GM21515 (cell line): ENCODE measurements at regions not wholly inside any gene's neighbourhood (a gene's known extent, or its start where the extent isn't known, plus 50 kb on each side); places are given as distances from the start of the nearest gene placed in this dataset.

ENCODE experiments used
- ATAC-seq: cut with Tn5 transposase; IDR thresholded peaks from one replicate; pipeline ENCODE4 v1.9.1; 2021; ENCODE audit not compliant: unreplicated experiment

GRCh38 chr3:110767838-110768237, 303.8 kb upstream of the NECTIN3 start:
- peak; percentile 83 for ATAC-seq

- no peak for ATAC-seq
These were observed 298.1 kb upstream of the NECTIN3 start for GRCh38 chr3:110773413-110773954.

- ATAC-seq: no peak
These were observed 296.9 kb upstream of the NECTIN3 start for GRCh38 chr3:110774496-110775265.

- no peak for ATAC-seq
These were observed 292.0 kb upstream of the NECTIN3 start for GRCh38 chr3:110779581-110779980.

GRCh38 chr3:110783541-110783940, 288.1 kb upstream of the NECTIN3 start:
- ATAC-seq: no peak

GRCh38 chr3:110788794-110789193, 282.8 kb upstream of the NECTIN3 start:
- no peak for ATAC-seq

GRCh38 chr3:110789315-110789714, 282.3 kb upstream of the NECTIN3 start:
- no peak for ATAC-seq

- no peak for ATAC-seq
These were observed 281.0 kb upstream of the NECTIN3 start for GRCh38 chr3:110790631-110791030.

GRCh38 chr3:110791995-110792686, 279.5 kb upstream of the NECTIN3 start:
- ATAC-seq: no peak

- ATAC-seq: no peak
These were observed 278.0 kb upstream of the NECTIN3 start for GRCh38 chr3:110793611-110794010.

GRCh38 chr3:110795163-110795562, 276.5 kb upstream of the NECTIN3 start:
- ATAC-seq: no peak

GRCh38 chr3:110799271-110799670, 272.3 kb upstream of the NECTIN3 start:
- no peak for ATAC-seq

GRCh38 chr3:110804856-110805255, 266.8 kb upstream of the NECTIN3 start:
- ATAC-seq: no peak

GRCh38 chr3:110806924-110807323, 264.7 kb upstream of the NECTIN3 start:
- ATAC-seq: no peak

- no peak for ATAC-seq
These were observed 263.0 kb upstream of the NECTIN3 start for GRCh38 chr3:110808630-110809029.

GRCh38 chr3:110810356-110810755, 261.3 kb upstream of the NECTIN3 start:
- ATAC-seq: no peak

GRCh38 chr3:110811050-110811449, 260.6 kb upstream of the NECTIN3 start:
- no peak for ATAC-seq

GRCh38 chr3:110813541-110813940, 258.1 kb upstream of the NECTIN3 start:
- ATAC-seq: no peak

GRCh38 chr3:110814170-110815007, 257.2 kb upstream of the NECTIN3 start:
- peak; percentile 79 for ATAC-seq

GRCh38 chr3:110815008-110815583, 256.5 kb upstream of the NECTIN3 start:
- no peak for ATAC-seq

GRCh38 chr3:110816008-110816407, 255.6 kb upstream of the NECTIN3 start:
- peak; percentile 44 for ATAC-seq
